SK-N-SH (cell line): ENCODE measurements at regions not wholly inside any gene's neighbourhood (a gene's known extent, or its start where the extent isn't known, plus 50 kb on each side); places are given as distances from the start of the nearest gene placed in this dataset.

Experiments
- CTCF ChIP-seq: fragments of 200-600 bp; sonication (generic); IDR thresholded peaks from 2 replicates; pipeline ENCODE4 v1.6.1; 2017; ENCODE audit warnings: antibody characterized with exemption, mild to moderate bottlenecking, moderate library complexity
- EP300 ChIP-seq, 2 experiments: IDR thresholded peaks; 2 replicates each; pipeline versions ENCODE4 v1.4.0 to v1.6.1; 2012; ENCODE audit warnings: borderline replicate concordance in 1 of 2, low read depth in 1 of 2, low read length in 1 of 2
- GATA2 ChIP-seq: sonication (generic); formaldehyde crosslinking; IDR thresholded peaks from 2 replicates; pipeline ENCODE4 v1.5.0; 2020; ENCODE audit warnings: mild to moderate bottlenecking, missing genetic modification reagents
- JUND ChIP-seq: IDR thresholded peaks from 2 replicates; pipeline ENCODE4 v1.4.0; 2012
- PBX3 ChIP-seq: IDR thresholded peaks from 2 replicates; pipeline ENCODE4; 2012
- POLR2AphosphoS5 ChIP-seq: IDR thresholded peaks from 2 replicates; pipeline ENCODE4 v1.6.1; 2012; ENCODE audit warnings: low read depth, low read length

- TF ChIP-seq CTCF (no peak), POLR2AphosphoS5 (no peak), PBX3 (no peak), GATA2 (CRISPR knock-in tag) (no peak), EP300 (IDR thresholded peaks at IDR 0.05; ENCODE audit: borderline replicate concordance in 1 of 2, low read depth in 1 of 2, low read length in 1 of 2) (no peak), JUND (no peak)
Observed at GRCh38 chr2:41965173-41965908, 82.5 kb upstream of the PKDCC start.
